ENCODE measurements at regions not wholly inside any gene's neighbourhood (a gene's known extent, or its start where the extent isn't known, plus 50 kb on each side); places are given as distances from the start of the nearest gene placed in this dataset.

GRCh38 chr5:162544905-162545304 lies 477.3 kb downstream of the GABRG2 start:
- Histone ChIP-seq H4K20me1 (ENCODE audit: insufficient read depth) (no peaks in the 10 kb centered on the region), H3K27ac (no peak overlapping the region), H3K36me3 (ENCODE audit: insufficient read depth) (no peaks in the 10 kb centered on the region), H3K9ac (no peak overlapping the region), H3K79me2 (ENCODE audit: insufficient read depth, low read depth) (no peaks in the 10 kb centered on the region), H3K4me1 (ENCODE audit: low read depth, poor library complexity, severe bottlenecking) (no peaks in the 10 kb centered on the region), H3K27me3 (ENCODE audit: insufficient read depth, low read depth) (no peaks in the 10 kb centered on the region), H2AFZ (ENCODE audit: low read depth) (no peak overlapping the region), H3K4me3 (IDR thresholded peaks at IDR 0.05; ENCODE audit: insufficient read depth, low read depth, low read length) (no peak overlapping the region), H3K4me2 (no peak overlapping the region)
- TF ChIP-seq CTCF (conservative IDR thresholded peaks at IDR 0.05; ENCODE audit: low read depth, low read length), result no peak

GRCh38 chr5:162550236-162550635 lies 482.7 kb downstream of the GABRG2 start:
- Histone ChIP-seq H3K36me3 (ENCODE audit: insufficient read depth) (no peaks in the 10 kb centered on the region), H3K27me3 (ENCODE audit: insufficient read depth, low read depth) (no peaks in the 10 kb centered on the region), H2AFZ (ENCODE audit: low read depth) (no peak overlapping the region), H4K20me1 (ENCODE audit: insufficient read depth) (no peaks in the 10 kb centered on the region), H3K27ac (no peak overlapping the region), H3K79me2 (ENCODE audit: insufficient read depth, low read depth) (no peaks in the 10 kb centered on the region), H3K4me2 (no peak overlapping the region), H3K4me3 (IDR thresholded peaks at IDR 0.05; ENCODE audit: insufficient read depth, low read depth, low read length) (no peak overlapping the region), H3K4me1 (ENCODE audit: low read depth, poor library complexity, severe bottlenecking) (no peaks in the 10 kb centered on the region), H3K9ac (no peak overlapping the region)
- TF ChIP-seq CTCF (conservative IDR thresholded peaks at IDR 0.05; ENCODE audit: low read depth, low read length), result no peak

- H3K36me3 ChIP-seq (ENCODE audit: insufficient read depth), result no peaks in the 10 kb centered on the region
- H3K27me3 ChIP-seq (ENCODE audit: insufficient read depth, low read depth), result no peaks in the 10 kb centered on the region
- TF ChIP-seq CTCF (conservative IDR thresholded peaks at IDR 0.05; ENCODE audit: low read depth, low read length), result no peak
- H3K4me1 ChIP-seq (ENCODE audit: low read depth, poor library complexity, severe bottlenecking), result no peaks in the 10 kb centered on the region
- no peak overlapping the region for H3K27ac ChIP-seq
- no peak overlapping the region for H3K4me2 ChIP-seq
- no peaks in the 10 kb centered on the region for H3K79me2 ChIP-seq (ENCODE audit: insufficient read depth, low read depth)
- H3K9ac ChIP-seq, result no peak overlapping the region
- no peaks in the 10 kb centered on the region for H4K20me1 ChIP-seq (ENCODE audit: insufficient read depth)
- no peak overlapping the region for H2AFZ ChIP-seq (ENCODE audit: low read depth)
- no peak overlapping the region for H3K4me3 ChIP-seq (IDR thresholded peaks at IDR 0.05; ENCODE audit: insufficient read depth, low read depth, low read length)
These were observed 490.5 kb downstream of the GABRG2 start for GRCh38 chr5:162558120-162558519.

GRCh38 chr5:162567644-162568043 lies 500.1 kb downstream of the GABRG2 start:
- TF ChIP-seq CTCF (conservative IDR thresholded peaks at IDR 0.05; ENCODE audit: low read depth, low read length), result no peak
- Histone ChIP-seq H2AFZ (ENCODE audit: low read depth) (no peak overlapping the region), H3K9ac (no peak overlapping the region)

More at GRCh38 chr5:162567644-162568043, 500.1 kb downstream of the GABRG2 start:
- H3K27me3 ChIP-seq (ENCODE audit: insufficient read depth, low read depth), result no peaks in the 10 kb centered on the region
- H4K20me1 ChIP-seq (ENCODE audit: insufficient read depth), result no peaks in the 10 kb centered on the region
- no peaks in the 10 kb centered on the region for H3K36me3 ChIP-seq (ENCODE audit: insufficient read depth)
- H3K27ac ChIP-seq, result no peak overlapping the region
- no peaks in the 10 kb centered on the region for H3K79me2 ChIP-seq (ENCODE audit: insufficient read depth, low read depth)
- H3K4me2 ChIP-seq, result no peak overlapping the region
- H3K4me1 ChIP-seq (ENCODE audit: low read depth, poor library complexity, severe bottlenecking), result no peaks in the 10 kb centered on the region
- no peak overlapping the region for H3K4me3 ChIP-seq (IDR thresholded peaks at IDR 0.05; ENCODE audit: insufficient read depth, low read depth, low read length)
